ENCODE measurements at regions not wholly inside any gene's neighbourhood (a gene's known extent, or its start where the extent isn't known, plus 50 kb on each side); places are given as distances from the start of the nearest gene placed in this dataset.
A peak's percentile ranks its signal among the peaks of the same experiment; 100 is the strongest.

- H3K4me1 ChIP-seq (ENCODE audit: insufficient read depth, low read length) = peaks cover 8% of the 10 kb centered on the region
- H3K4ac ChIP-seq (ENCODE audit: low read depth, low read length) = no peak overlapping the region
- no peak overlapping the region for H2BK5ac ChIP-seq (ENCODE audit: insufficient read length, low read length)
- no peak overlapping the region for H3K18ac ChIP-seq (ENCODE audit: insufficient read length, low read depth, low read length)
- Mint-ChIP-seq H3K27ac (no peak overlapping the region), H3K4me1 (peaks cover 27 to 42% of the 10 kb centered on the region in 2 experiments), H3K27me3 (ENCODE audit: low read depth) (peaks cover 78% of the 10 kb centered on the region), H3K36me3 (ENCODE audit: insufficient read depth in 1 of 3, low read depth in 3 of 3) (no peaks in the 10 kb centered on the region), H3K4me3 (peak overlapping the region; percentile 51 to 73; a peak in 4 of 5 replicates), H3K9me3 (no peaks in the 10 kb centered on the region)
- H3K23ac ChIP-seq (ENCODE audit: insufficient read length, low read depth, low read length) = no peak overlapping the region
- no peak overlapping the region for H2BK12ac ChIP-seq (ENCODE audit: insufficient read length, low read depth, low read length)
- no peak overlapping the region for H2AK5ac ChIP-seq (ENCODE audit: insufficient read length, low read length)
- no peak overlapping the region for H2AFZ ChIP-seq (ENCODE audit: low read length)
- no peak overlapping the region for H2BK15ac ChIP-seq (ENCODE audit: low read depth, low read length)
- H2BK120ac ChIP-seq (ENCODE audit: low read depth, low read length, poor library complexity, severe bottlenecking) = no peak overlapping the region
- no peak overlapping the region for H3K27ac ChIP-seq (ENCODE audit: insufficient read length, low read depth, low read length)
- no peaks in the 10 kb centered on the region for H3K9me3 ChIP-seq (ENCODE audit: control insufficient read depth, low read depth, low read length)
- H3K79me1 ChIP-seq (ENCODE audit: insufficient read depth, low read depth, low read length, poor library complexity, severe bottlenecking) = no peaks in the 10 kb centered on the region
- H3K9ac ChIP-seq (ENCODE audit: extremely low read depth, insufficient read length, low read length) = no peak overlapping the region
- no peaks in the 10 kb centered on the region for H3K79me2 ChIP-seq (ENCODE audit: insufficient read depth, low read length)
- peaks cover 4% of the 10 kb centered on the region; the same call in 1 of the 2 replicates for H3K27me3 ChIP-seq (ENCODE audit: insufficient read depth, low read length)
- WGBS (ENCODE audit: extremely low coverage, insufficient read length, low lambda C conversion rate) = no CpG with 5 or more reads among the region's 80 CpGs
- H3K23me2 ChIP-seq (ENCODE audit: insufficient read length, low read depth, low read length, poor library complexity, severe bottlenecking) = peaks cover 8% of the 10 kb centered on the region
- peak overlapping the region; percentile 45 for H3K4me2 ChIP-seq (ENCODE audit: insufficient read depth, insufficient read length, low read length)
- H4K20me1 ChIP-seq (ENCODE audit: control insufficient read depth, insufficient read depth, insufficient read length) = no peaks in the 10 kb centered on the region
- H4K91ac ChIP-seq (ENCODE audit: insufficient read length, low read depth, low read length) = no peak overlapping the region
- no peak overlapping the region for H4K5ac ChIP-seq (ENCODE audit: insufficient read length, low read depth, low read length)
- no peak overlapping the region; the same call in 1 of the 2 replicates for H3K14ac ChIP-seq (ENCODE audit: insufficient read depth, low read length)
- no peak overlapping the region for H3T11ph ChIP-seq (ENCODE audit: low read length)
- H3K56ac ChIP-seq (ENCODE audit: insufficient read length, low read depth, low read length) = no peak overlapping the region
- no peak for TF ChIP-seq CTCF (conservative IDR thresholded peaks at IDR 0.05)
- DNase-seq = no peak
- no peak overlapping the region for H2BK20ac ChIP-seq (ENCODE audit: low read depth, low read length, poor library complexity, severe bottlenecking)
- H4K8ac ChIP-seq (replicated peaks; ENCODE audit: insufficient read length, low read depth, low read length) = no peak overlapping the region
Measured at GRCh38 chr16:85462714-85463611, 150.2 kb upstream of the GSE1 start.

All from H9 (cell line).